ENCODE measurements at regions not wholly inside any gene's neighbourhood (a gene's known extent, or its start where the extent isn't known, plus 50 kb on each side); places are given as distances from the start of the nearest gene placed in this dataset.
"Not testable (repeated sequence)": the region's sequence is repeated elsewhere in the genome, so short reads cannot be mapped to it uniquely, and the experiment has no call there.

DNA sequence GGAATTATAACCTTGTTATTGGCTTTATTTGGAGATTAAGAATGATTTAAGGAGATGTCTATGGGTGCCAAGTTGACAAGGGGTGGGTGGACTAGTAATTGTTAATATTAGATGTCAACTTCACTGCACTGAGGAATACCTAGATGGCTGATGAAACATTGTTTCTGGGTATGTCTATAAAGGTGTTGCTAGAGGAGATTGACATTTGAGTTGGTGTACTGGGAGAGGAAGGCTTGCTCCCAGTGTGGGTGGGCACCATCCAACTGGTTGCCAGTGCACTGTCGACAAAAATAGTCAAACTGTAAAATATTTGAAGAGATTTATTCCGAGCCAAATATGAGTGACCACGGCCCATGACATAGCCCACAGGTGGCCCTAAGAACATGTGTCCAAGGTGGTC lies 378.8 kb downstream of the NDFIP2 start:
- no peak for DNase-seq

DNA sequence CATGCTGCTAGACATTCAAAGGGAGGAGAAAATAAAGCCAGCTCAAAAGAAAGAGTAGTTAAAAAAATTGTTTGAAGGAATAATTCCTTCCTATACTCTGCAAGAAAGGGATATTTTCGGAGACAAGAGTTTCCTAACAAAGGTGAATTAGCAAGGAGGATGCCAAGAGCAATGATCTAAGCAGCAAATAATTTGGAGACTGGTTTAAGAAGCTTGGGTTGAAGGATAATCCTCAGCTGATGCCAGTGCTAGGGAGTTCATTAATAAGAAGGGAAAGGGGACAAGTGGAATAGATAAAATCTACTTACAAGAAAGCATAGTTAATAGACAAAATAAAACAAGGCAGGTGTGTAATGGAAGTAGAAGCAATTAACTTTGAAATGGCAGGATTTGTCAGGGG lies 372.3 kb downstream of the NDFIP2 start:
- no peak for DNase-seq

DNA sequence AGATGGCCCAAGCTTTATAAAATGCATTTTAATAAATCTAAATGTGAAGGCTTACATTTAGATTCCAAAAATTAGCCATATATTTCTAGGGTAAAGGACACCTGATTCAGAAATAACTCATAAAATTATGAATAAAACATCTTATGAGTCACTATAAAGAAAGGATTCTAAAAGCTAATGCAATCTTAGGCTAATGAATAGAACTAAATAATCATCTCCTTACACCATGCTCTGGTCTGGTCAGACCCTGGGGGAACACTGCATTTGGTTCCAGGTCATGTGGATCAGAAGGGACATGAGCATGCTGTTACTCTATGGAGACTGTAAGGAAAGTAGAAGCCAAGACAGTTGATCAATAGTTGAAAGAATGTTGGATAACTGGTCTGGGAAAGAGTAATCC lies 370.4 kb downstream of the NDFIP2 start:
- DNase-seq, result no peak

DNA sequence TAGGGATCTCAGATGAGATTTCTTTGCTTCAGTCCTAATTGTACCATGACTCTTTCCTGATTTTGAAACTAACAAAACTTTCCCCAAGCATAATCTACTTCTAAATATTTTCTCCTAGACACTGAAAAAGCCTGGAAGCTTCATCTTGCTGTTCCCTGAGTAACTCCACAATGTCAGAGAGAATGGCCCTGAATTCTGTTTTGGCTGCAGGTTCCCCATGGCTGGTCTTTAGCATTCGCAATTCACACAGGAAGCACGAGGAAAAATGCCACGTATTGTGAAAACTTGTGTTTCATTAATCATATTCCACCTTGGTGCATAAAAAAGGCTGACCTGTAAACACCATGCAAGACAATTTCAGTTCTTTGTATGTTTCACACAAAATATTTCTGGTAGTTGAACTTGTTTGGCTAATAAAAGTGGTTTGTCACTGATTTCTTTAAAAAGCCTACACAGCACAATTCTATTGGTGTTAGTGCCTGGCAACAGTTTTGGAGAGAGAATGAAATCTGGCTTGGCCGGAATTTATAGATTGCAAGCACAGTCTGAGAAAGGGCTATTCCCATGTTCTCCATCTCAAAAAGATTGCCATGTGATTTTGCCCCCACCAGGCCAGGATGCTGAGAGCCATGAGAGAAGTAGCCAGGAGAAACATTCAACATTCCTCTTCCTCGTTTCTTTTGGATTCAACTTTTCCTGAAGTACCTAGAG lies 367.1 kb downstream of the NDFIP2 start:
- no peak for DNase-seq

DNA sequence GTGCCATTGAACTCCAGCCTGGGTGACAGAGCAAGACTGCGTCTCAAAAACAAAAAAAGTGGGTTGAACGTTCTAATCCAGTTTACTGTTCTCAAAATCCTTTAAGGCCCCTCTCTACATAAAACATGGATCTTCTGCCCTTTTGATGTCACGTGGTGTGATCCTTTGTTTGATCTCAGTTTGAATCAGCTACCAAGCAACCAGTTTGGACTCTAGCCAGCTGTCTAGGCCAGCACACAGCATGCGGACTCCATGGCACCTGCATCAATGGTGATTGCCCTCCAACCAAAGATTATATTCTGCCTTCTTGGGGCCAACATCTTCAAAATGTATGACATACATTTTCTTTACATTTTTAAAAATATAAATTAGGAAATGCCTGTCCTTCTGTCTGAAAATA lies 365.4 kb downstream of the NDFIP2 start:
- DNase-seq, result no peak

DNA sequence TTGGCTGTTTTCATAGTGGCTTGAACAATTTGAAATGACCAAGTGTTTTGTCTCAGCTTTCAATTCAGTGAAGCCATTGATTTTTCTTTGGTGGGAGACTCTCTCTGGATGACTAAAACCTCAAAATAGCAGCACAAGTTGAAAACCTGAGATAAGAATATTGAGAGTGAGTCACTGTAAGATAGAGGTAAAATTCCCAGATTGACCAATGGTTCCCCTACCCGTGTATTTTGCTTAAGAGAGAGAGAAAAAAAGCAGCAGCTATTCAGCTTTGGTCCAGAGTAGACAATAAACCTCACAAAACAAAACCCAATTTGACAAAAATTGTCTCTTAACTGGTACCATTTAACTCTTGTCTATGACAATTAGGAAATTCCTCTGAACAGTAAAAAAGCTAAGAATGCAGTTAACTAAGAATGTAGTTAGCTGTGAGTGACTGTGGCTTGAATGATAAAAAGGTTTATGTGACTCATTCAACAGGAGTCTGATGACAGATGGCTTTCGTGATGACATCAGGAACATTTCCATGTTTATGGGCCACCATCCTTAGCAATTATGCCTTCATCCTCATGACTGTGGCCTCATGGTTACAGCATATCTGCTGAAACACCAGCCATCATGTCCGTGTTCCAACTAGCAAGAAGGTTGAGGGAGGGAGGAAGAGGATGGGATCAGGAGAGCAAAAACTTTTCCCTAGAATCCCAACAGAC lies 356.9 kb downstream of the NDFIP2 start:
- DNase-seq, result peak; percentile 1

DNA sequence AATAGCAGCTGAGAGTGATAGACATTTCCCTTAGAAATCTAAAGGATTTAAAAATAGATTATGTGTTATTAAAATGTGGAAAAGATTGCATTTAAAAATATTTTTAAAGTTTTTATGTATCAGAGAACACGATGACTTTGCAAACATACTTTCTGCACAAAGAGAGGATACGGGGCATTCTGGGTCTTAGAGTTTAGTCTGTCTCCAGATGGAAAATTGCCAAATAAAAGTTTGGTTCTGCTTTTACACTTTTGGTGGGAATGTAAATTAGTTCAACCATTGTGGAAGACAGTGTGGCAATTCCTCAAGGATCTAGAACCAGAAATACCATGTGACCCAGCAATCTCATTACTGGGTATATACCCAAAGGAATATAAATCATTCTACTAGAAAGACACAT lies 355.2 kb downstream of the NDFIP2 start:
- DNase-seq, result not testable (repeated sequence)

DNA sequence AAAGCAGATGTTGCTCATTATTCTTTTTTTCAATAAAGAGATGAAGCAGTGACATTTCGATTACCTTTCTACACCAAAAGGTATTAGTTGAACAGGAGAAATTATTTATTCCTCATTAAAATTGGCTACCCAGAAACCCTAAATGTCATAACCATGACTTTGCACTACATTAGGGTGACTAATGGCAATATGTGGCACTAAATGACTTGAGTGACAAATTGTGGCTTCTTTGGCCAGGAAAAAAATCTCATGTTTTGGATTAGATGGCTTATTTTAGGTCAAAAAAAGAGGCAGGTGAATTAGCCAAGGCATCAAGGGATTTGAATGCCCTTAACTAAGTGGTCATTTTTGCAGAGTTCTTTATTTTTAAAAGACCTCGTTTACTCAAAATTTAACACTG lies 353.9 kb downstream of the NDFIP2 start:
- no peak for DNase-seq

DNA sequence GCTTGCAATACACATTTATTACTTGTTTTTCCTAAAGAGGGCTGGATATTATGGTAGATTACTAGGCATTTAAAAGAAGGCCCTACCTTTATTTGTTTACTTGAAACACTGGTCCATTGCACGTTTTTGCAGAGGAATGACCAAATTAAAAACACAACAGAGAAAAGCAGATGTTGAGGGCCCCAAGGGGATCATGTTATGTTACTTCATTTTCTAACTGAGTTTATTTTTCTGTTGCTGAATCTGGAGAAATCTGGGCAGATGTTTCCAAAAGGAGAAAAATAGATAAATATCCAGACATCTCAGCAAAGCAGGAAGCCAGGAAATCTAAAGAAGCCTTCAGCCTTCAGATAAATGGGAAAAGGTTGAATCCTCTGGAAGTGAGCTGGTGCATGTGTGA lies 353.0 kb downstream of the NDFIP2 start:
- DNase-seq, result no peak

DNA sequence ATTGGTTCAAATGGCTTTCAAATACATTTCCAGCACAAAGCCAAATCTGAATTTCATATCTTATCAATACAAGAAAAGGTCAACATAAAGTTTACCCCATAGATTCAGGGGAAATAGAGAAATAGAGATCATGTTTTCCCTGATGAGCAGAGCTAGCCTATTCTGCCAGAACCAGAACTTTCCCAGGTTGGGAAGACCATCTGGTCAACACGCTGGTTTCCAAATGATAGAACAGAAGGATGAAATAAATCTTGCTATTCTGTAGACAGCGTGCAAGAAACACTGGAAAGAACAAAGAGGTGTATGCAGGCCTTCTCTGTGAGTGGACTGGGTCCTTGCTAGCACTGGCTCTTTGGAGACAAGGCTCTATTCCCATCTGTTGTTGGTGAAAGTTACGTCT lies 350.6 kb downstream of the NDFIP2 start:
- no peak for DNase-seq

DNA sequence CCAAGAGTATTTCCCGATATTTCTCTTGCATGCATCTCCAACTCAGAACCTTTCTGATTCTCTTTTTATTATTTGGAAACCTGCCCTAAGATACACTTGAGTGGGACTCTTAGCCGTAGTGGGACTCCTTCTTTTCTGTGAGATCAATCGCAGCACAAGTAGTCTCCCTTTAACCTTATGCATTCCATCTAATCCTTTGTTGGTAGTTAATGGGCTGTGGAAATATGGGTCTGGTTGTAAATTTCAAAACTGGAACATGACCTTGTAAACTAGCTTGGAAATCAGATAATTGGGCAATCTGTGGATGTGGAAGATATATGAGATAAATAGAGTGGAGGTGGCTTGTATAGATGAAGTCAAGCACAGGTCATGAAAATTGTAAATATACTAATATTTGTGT lies 350.0 kb downstream of the NDFIP2 start:
- DNase-seq, result no peak

DNA sequence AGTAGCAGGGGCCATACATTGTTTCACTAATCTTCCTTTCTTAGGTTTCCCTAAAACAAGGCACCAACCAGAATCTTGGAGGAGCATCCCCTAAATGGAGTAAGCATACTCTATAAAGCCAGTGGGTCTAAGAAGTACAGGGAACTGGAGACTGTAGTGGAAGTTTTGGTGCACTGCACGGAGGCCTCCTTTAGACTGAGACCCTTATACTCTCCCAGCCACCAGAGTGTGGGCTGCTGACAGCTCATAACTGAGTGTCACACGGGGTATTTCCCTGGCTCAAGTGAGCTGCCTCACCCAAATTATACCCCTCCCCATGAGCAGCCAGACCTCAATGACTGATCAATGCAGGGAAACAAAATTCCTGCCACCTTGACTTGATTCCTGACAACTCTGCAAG lies 349.5 kb downstream of the NDFIP2 start:
- no peak for DNase-seq

DNA sequence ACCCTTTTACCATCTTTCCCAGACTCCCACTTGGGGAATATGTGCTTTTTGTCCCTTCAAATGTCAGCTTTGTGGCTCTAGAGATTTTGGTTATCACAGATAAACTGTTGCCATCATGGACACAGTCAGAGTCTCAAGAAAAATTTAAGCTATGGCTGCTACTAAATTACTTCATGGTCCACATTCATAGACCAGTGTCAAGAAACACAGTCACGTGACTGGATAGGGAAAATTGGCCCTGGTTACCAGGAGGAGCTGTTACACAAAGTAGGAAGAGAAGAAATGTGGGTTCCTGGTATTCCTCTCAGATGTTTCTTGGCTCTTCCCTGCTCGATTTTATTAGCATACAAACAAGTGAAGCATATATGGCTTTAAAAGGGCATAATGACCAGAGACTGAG lies 348.9 kb downstream of the NDFIP2 start:
- DNase-seq, result no peak

DNA sequence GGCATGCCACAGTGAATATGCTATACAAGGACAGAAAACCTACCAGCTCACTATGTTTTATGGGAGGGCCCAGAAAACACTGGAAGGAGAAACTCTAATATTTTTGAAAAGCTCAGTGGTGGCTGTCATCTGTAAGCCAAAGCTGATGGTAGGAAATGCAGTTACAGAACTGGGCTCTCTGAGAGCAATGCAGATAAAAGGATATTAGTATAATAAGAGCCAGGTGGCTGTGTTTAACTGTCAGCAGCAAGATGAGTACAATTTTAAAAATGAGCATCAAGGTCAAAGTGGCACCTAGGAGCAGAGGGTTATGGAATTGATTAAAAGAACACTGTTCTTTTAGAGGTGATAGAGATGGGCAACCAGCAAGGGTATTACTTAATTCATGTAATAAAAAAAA lies 345.0 kb downstream of the NDFIP2 start:
- no peak for DNase-seq

DNA sequence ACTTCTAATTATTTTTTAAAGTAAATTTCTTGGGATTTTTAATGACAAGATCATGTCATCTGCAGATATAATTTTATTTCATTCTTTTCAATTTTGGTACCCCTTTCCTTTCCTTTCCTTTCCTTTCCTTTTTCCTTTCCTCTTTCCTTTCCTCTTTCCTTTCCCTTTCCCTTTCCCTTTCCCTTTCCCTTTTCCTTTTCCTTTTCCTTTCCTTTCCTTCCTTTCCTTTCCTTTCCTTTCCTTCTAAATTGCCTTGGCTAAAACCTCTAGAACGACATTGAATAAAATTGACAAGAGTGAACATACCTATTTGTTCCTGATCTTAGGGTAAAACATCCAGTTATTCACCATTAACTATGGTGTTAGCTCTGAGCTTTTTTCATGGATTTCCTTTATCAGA lies 334.1 kb downstream of the NDFIP2 start:
- no peak for DNase-seq

DNA sequence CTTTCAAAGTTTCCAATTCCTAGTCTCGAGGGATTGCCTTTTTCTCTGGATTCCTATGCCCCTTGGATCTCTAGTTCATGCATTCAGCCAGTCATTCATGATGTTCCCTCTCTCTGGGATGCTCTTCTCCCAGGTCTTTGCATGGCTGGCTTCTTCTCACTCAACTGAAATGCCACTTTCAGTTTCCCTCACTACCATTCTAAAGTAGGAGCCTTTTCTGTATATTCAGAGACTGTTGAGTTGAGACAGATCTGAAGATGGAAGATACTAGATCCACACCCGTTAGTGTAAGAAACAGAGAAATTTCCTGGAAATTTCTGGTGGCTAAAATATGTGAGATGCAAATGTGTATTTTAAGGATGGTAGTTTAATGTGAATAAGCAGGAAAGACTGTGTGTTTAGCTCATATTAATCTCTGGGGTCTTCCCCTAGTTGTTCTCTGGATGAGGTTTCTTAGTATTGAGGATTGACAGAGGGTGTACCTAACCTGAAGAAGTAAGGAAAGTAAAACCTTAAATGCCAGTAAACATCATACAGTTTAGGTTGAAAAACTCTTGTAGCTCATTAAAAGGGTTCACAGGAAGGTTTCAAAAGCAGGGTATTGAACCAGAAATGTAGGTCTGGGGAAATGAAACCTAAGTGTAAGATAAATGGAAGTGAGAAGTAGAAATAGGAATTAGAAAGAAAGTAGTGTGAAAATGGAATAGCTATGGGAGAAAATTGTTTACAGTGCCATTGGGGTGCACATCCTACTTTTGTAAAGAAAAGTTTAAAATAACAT lies 331.3 kb downstream of the NDFIP2 start:
- DNase-seq, result no peak

DNA sequence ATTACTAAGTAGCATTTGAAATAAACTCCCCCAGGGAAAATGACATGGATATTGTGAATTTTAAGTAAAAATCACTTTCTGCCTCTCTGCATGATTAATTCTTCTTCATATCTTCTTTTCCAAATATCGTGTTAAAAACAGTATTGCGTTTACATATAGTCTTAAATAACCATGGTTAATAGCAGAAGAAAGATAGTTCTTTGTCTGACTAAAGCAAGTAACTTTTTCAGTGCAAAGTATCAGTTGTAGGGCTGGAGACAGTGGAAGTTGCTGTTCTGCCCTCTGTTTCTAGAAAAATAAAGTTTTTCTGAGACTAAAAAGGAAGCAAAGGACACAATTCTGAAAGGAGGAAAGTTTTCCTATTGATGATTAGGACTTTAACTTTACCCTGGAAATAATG lies 330.2 kb downstream of the NDFIP2 start:
- no peak for DNase-seq

DNA sequence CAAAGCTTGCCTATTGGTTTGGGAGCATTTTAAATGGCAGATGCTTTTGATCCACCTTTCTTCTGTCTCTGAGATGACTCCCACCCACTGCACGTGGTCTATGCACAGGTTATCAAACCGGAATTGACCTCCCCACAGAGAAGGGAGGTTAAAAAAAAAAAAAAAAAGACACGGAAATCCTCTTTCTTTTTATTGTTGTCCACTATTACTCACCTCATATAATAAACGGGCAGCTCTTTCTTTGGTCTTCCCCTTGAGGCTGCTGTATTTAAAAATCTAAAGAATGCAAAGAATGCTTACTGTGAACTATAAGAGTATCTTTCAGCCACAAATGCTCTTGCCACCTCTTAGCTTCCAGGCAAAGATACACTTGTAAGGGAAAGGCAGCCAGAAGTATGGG lies 329.7 kb downstream of the NDFIP2 start:
- DNase-seq, result peak; percentile 3

DNA sequence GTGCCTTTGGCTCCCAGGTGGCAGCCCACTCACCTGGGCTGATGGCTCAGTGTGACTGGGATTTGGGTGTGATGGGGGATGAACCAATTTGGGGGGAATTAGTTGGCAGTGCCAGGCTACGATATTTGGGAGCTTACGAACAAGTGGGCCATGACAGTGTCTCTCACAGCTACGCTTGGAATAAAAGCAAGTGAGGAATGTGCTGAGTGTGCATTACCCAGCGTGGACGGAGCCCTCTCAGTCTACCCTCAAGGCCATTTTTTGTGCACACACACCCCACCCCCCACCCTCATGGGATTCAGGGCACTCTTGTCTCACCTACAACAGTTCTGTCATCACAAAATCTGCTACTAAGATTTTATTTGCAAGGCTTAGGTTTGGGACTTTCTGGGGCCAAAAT lies 329.1 kb downstream of the NDFIP2 start:
- no peak for DNase-seq

DNA sequence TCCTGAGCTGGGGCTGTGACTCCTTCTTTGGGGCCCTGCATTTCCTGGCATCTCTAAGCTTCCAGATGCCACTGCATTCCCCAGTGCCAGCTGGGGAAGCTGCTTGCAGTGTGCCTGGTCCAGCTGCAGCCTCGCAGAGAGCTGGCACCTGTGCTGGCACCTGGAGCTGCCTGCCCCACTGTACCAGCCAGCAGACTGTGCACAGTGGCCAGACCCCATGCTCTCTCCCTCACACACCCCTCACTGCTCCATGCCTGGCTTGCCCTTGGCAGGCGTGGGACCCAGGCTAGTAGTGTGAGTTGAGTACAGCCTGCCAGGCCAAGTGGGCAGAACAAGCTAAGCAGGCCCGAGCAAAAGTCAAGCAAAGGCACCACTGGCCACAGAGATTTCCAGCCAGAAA lies 327.5 kb downstream of the NDFIP2 start:
- no peak for DNase-seq

DNA sequence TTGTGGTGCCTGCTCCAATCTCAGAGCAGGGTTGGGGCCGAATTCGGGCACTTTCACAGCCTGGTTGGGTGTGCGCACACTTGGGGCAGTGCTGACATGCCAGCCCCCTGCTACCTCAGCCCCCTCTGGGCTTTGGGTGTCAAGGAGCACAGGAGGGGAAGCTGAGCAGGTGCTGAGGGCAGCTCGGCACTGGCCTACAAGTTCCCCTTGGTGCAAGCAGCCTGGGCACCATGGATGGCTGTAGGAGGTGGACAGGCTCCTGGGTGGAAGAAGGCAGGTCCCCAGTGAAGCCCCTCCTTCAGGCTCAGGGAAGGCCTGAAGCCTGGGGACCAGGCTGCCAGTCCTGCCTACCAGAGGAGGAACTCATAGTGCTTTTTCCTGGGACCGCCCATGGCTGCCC lies 326.6 kb downstream of the NDFIP2 start:
- DNase-seq, result no peak

DNA sequence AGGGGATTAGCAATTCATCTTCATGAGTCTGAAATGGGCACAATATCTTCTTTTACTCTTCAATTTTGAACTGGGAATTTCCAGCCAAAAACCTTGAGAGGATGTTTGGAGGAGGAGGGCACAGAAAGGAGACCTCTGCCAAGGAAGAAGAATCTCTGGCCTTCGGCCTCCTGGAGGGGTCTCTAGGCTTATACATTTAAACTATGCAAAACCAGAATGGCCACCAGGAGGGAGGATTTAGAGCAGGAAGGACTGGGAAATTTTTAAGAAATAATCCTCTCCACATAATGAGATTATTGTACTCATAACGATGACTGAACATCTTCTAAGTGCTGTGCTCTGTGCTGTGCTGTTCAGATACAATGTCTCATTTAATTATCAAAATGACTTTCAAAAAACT lies 325.9 kb downstream of the NDFIP2 start:
- DNase-seq, result no peak

DNA sequence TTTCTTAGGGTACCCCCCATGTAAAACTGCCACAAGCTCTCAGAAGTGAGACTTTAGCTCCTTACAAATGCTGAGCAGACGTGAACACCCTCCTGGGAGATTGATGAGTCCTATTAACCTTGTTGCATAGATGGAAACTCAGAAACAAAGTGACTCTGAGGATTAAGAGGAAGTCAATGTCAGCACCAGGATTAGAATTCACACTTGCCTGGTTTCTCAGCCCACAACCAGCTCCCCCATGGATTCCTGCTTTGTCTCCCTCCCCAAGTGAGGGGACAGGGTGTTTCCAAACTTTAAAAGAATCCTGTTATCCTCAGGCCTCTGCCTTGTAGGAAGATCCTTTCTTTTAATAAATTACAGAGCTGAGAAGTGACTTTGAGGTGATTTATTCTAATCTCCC lies 324.4 kb downstream of the NDFIP2 start:
- DNase-seq, result no peak

DNA sequence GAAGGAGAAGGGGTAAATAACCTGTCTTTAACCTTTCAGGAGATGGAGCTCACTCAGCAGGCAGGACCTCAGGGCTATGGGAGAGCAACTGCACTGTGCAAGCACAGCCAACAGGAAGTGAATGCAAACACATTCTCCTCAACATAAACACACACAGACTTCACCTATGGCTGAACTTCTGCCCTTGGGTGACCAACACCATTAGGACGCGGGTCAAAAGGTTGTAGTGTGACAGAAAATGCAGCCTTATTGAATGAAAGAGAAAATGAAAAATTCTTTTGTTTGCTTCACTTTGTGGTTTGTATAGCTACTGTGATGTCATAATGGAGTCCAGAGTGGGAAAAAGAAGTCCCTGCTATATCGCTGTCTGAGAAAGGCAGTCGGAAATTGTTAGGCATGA lies 323.0 kb downstream of the NDFIP2 start:
- no peak for DNase-seq
